ENCODE measurements at regions not wholly inside any gene's neighbourhood (a gene's known extent, or its start where the extent isn't known, plus 50 kb on each side); places are given as distances from the start of the nearest gene placed in this dataset.
"Not testable (repeated sequence)": the region's sequence is repeated elsewhere in the genome, so short reads cannot be mapped to it uniquely, and the experiment has no call there.

- DNase-seq (ENCODE audit: low read depth in 2 of 2), result no peak
Measured at GRCh38 chr16:65737831-65738230, 616.0 kb upstream of the CDH11 start.

DNA sequence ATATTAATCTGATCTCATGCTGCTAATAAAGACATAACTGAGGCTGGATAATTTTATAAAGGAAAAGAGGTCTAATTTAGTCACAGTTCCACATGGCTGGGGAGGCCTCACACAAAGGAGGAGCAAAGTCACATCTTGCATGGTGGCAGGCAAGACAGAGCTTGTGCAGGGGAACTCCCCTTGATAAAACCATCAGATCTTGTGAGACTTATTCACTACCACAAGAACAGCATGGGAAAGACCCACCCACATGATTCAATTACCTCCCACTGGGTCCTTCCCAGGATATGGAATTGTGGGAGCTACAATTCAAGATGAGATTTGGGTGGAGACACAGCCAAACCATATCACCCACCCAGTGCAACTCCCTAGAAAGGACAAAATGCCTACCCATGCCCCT, 613.8 kb upstream of the CDH11 start:
- not testable (repeated sequence) for DNase-seq (ENCODE audit: low read depth in 2 of 2)

DNA sequence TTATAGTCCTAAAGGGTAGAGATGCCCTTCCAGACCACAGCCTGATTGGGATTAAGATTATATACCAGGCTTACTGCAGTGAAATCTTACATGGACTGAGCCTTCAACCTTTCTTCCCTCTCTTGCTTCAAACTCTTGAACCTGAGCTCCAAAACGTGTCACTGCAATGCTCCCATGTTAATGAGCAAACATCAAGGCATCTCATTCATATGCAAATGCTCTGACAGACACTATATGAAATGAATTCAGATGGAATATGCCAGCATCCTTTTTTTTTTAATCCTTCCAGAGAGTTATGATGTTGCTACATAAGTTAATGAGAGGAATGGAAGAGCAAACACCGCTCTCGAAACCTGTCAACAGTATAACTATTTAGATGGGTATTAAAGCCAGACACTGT, 611.9 kb upstream of the CDH11 start:
- no peak for DNase-seq (ENCODE audit: low read depth in 2 of 2)

DNA sequence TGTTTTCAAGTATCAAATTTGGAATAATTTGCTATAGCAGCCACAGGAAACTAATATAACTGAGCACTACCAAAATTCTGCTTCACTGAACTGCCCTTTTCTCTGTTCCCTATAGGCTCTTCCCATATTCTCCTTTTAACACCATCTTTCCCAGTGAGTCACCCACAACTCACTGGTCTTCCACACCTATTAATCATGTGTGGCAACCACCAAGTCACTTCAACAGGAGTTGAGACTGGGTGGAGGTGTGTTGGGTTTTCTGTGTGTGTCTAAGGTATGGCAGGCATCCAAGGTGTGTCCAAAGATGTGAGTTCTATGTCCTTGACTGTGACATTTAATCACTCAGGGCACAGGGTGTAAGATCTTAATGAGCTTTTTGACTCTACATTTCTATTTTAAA, 610.0 kb upstream of the CDH11 start:
- no peak for DNase-seq (ENCODE audit: low read depth in 2 of 2)

DNA sequence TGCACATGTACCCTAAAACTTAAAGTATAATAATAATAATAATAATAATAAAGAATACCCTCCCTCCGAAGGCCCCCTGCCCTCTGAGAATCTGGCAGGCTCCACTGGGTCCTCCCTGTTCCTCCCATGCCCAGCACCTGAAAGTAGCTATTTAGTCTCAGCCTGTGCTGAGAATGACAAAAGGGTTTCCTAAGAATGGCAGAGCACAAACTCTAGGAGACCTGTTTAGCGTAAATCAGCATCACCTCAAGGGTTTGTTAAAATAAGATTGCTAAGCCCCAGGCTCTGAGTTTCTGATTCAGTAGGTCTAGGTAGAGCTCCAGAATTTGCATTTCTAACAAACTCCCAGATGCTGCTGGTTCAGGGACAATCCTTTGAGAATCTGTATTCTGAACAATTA, 606.8 kb upstream of the CDH11 start:
- DNase-seq (ENCODE audit: low read depth in 2 of 2), result no peak

DNA sequence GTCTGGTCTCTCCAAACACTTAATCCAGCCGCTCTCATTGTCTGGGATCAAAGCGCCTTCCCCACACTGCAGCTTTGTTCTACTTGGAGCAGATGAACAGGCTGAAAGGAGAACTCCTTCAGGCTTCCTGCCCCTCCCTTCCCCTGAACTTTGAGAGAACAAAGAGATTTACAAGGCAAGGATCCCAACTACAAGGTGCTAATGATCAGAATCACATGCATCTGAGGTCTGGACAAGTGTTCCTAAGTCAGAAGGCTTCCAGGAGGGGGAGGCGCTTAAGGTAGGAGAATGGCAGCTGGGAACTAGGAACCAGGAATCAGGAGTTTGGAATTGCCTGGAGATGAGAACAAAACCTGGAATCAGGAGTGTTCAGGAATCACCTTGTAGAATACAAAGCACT, 606.3 kb upstream of the CDH11 start:
- DNase-seq (ENCODE audit: low read depth in 2 of 2), result no peak

DNA sequence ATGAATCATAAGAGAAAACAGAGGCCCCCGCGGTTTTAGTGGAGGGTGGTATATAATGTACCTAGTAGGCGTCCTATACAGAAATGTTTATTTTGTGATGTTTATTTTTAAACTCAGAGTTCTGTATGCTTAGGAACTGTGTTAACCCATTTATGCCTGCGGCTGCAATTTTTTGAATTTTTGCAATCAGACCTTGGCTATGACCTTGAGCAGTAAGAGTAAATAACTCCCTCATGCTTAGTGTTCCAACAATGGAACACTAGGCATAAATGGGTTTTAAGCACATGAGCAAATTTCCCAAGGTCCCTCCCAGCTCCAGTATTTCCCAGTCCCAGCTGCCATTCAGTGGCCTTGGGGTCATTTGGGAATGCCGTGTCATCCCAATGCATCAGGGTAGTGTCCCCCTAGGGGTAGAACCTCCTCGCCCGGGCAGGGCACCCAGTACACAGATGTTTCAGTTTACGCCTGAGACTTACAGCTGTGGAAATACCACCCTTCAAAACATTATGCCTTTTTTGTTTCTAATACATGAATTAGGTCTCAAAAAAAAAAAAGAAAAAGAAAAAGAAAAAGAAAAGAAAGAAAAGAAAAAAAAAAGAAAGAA, 605.8 kb upstream of the CDH11 start:
- no peak for DNase-seq (ENCODE audit: low read depth in 2 of 2)

DNA sequence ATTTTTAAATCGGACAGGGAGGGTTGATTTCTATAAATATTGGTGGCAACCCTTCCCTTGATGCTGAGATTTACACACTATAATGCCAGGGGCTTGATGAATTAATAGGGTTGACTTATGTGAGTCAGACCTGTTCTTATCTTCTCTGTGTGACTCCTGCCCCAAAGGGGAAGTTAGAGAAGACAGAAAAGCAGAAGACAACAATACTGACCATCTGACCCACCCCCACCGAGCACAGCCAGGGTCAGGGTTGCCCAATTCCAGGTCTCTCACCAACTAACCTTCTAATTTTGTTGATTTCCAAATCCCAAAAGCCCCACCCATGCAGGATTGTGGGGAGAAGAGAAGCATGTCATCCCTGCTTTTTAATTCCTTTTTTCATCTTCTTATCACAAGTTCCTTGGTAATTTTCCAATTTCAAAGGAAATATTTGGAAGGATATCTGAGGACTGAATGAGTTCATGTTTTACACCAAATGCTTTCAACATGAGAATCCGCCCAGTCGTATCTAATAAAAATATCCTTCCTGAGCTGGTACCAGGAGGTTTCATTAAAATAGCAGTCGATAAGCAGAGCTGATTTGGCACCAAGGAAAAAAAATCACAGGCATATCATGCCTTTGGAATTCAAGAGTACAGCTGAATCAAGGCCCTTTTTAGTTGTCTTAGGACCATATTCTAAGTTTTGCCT, 603.4 kb upstream of the CDH11 start:
- DNase-seq (ENCODE audit: low read depth in 2 of 2), result no peak

DNA sequence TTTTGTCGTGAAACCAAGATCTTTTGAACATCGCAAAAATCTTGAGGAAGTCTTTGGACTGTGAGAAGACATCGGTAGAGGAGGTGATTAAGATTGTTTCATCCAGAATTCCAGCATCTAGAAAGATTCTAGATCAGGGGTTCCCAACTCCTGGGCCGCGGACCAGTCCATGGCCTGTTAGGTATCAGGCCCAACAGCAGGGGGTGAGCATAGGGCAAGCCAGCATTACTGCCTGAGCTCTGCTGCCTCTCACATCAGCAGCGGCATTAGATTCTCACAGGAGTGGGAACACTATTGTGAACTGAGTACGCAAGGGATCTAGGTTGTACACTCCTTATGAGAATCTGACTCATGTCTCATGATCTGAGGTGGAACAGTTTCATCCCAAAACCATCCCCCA, 600.6 kb upstream of the CDH11 start:
- no peak for DNase-seq (ENCODE audit: low read depth in 2 of 2)

DNA sequence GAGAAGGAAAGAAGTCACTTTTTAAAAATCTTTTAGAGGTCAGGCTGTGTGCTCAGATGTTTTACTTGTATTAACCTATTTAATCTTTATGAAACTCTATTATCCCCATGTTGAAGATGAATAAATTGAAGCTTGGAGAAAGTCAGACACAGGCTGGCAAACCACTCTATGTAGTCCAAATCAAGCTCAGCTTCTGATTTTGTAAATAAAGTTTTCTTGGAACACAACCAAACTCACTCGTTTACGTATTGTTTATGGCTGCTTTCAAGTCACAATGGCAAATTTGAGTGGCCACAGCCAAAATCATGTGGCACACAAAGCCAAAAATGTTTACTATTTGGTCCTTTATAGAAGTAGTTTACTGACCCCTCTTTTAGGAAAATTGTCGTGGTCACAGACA, 596.0 kb upstream of the CDH11 start:
- DNase-seq (ENCODE audit: low read depth in 2 of 2), result no peak

GRCh38 chr16:65716737-65717700, 595.2 kb upstream of the CDH11 start:
- no peak for DNase-seq (ENCODE audit: low read depth in 2 of 2)

- DNase-seq (ENCODE audit: low read depth in 2 of 2), result no peak
Measured at GRCh38 chr16:65713181-65713808, 591.4 kb upstream of the CDH11 start.

DNA sequence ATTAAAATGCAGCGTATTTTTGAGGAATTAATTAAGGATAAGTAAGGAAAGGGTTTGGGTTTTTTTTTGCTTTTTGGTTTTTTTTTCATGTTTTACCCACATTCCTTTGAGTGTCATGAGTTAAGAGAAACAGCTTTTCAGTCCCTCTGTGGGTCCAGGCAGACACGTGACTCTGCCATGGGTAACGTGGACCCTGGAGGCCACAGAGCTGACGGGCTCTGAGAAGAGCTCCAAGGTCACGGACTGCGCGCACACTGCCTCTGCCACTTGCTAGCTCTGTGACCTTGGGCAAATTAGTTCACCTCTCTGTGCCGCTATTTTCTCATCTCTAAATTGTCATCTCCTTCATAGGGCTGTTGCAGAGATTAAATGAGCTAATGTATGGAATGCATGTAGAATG, 588.2 kb upstream of the CDH11 start:
- no peak for DNase-seq (ENCODE audit: low read depth in 2 of 2)

GRCh38 chr16:65704866-65705265, 583.0 kb upstream of the CDH11 start:
- no peak for DNase-seq (ENCODE audit: low read depth in 2 of 2)

GRCh38 chr16:65702707-65703402, 581.0 kb upstream of the CDH11 start:
- DNase-seq (ENCODE audit: low read depth in 2 of 2), result no peak

- DNase-seq (ENCODE audit: low read depth in 2 of 2), result no peak
Measured at GRCh38 chr16:65700596-65700995, 578.7 kb upstream of the CDH11 start.

GRCh38 chr16:65698791-65699321, 577.0 kb upstream of the CDH11 start:
- no peak for DNase-seq (ENCODE audit: low read depth in 2 of 2)

DNA sequence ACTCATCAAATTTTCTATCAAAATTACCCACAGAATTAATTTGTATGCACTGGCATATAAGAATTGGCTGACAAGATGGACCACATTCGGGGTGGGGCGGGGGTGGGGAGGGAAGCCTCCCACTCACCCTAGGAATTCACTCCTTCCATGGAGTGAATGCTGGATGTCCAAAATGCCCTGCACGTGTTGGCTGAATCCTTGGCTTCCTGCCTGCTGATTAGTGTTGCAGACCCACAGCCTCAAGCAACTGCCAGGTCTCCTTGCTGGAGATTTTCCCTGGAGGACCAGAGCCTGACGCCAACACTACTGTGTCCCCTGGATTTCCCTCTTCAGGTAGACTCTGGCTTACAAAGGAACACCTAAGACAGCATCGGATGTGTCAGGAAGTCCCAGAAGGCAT, 575.7 kb upstream of the CDH11 start:
- DNase-seq (ENCODE audit: low read depth in 2 of 2), result no peak

DNA sequence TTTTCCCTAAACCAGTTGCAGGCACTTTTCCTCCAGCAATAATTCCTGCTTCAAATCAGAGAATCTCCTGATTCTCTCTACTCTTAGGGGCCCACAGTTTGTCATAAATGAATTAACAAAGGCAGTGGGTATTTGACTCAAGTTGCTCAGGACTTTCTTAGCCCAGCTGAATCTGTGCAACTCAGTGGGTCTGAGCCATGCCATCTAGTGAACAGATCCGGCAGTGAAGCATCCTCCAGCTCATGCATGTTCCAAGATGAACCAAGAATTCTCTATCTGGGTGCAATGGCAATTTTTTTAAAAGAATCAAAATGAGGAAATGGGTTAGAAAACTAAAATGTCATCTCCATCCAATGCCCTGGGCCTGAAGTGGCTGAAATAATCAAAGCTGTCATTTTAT, 575.2 kb upstream of the CDH11 start:
- no peak for DNase-seq (ENCODE audit: low read depth in 2 of 2)

- DNase-seq (ENCODE audit: low read depth in 2 of 2), result not testable (repeated sequence)
Measured at GRCh38 chr16:65691846-65692245, 570.0 kb upstream of the CDH11 start.

DNA sequence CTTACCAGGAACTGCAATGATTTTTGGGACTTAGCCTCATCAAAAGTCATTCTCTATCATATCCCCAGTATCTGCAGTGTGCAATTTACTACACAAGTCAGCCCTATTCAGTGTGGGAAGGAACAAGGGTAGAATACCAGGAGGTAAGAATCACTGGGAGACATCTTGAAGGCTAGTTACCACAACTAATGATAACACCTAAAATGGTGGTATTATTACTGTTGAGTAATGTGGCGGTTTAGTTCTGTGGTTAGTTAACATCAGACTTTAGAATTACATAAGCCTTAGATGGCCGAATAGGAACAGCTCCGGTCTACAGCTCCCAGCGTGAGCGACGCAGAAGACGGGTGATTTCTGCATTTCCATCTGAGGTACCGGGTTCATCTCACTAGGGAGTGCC, 567.9 kb upstream of the CDH11 start:
- DNase-seq (ENCODE audit: low read depth in 2 of 2), result no peak

All from stimulated activated CD4-positive, alpha-beta T cell treated with anti-CD3 and anti-CD28 coated beads, Interleukin-1b, Interleukin-23, amount 100 ng/mL, for 1 hour (primary cell).